CD4-positive, alpha-beta T cell treated with Interleukin-4 for 1 hour (primary cell): ENCODE measurements at regions not wholly inside any gene's neighbourhood (a gene's known extent, or its start where the extent isn't known, plus 50 kb on each side); places are given as distances from the start of the nearest gene placed in this dataset.

Experiments used
- DNase-seq, 2 donors: peaks; one replicate each; pipeline ENCODE4 v3.0.0-alpha.2; 2020 to 2022

GRCh38 chr10:131490991-131491594 lies 179.6 kb upstream of the TCERG1L start:
- DNase-seq, result no peak

- no peak for DNase-seq
Observed at GRCh38 chr10:131492211-131492857, 180.8 kb upstream of the TCERG1L start.

GRCh38 chr10:131493432-131493831 lies 181.9 kb upstream of the TCERG1L start:
- no peak for DNase-seq

DNA sequence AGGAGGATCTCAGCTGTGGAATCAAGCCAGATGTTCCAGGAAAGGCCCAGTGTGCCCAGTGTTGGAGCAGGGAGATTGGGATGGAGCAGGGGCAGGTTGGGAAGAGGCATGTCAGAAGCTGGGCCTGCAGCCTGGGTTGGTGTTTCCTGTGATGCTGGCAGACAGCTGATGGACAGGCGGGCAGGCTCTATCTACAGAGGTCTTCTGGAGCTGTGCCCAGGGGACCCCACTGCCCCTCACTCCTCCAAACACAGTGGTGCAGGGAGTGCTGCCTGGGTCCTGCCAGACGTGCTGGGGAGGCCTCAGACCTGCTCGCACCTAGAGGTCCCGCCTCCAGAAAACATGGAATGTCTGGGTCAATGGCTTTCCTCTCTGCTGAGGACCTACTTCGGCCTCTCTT lies 182.9 kb upstream of the TCERG1L start:
- no peak for DNase-seq

GRCh38 chr10:131495224-131495623 lies 183.7 kb upstream of the TCERG1L start:
- no peak for DNase-seq

DNA sequence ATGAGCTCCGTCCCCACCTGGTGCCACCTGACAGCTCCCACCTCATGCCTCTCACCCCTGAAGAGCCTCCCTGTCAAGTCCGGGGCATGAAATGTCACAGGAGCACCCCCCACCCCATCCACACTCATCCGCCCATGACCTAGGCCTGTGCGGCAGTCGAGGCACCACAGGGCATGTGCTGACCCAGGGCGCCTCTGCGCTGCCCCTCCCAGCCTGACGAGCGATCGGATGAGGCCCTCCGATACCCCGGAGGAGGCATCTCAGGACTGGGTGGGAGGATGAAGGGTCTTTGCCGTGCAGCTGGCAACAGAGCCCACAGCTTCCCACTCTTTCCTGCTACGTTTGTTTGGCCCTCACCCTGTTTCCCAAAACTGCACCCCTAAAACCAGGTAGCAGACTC lies 184.4 kb upstream of the TCERG1L start:
- no peak for DNase-seq

DNA sequence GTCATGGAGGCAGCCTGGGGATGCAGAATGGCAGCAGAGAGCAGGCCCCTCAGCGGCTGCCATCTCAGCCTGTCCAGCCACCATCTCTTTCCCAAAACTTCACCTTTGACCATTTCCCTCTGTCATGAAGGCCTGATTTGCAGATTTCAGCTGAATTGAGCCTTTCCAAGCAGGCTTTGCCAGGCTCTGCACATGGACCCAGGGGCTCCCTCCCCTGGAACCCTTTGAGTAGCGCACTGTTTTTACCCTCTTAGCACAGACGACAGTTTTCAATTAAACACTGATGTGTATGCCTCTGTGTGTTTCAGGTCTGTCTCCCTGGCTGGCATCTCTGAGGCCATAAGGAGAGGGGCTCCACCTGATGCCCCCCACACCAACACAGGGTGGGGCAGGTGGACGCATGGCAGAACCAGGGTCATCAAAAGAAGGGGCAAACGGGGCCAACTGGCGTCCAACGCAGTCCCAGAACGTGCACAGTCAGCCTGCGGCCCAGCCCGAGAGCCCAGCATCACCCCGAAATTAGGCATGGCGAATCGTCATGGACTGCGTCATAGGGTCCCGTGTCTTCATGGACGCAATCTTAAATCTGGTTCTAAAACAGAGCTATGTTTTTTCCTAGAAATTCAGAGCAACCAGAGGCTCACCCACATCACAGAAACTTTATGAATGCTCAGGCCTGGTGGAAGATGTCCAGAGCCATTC lies 185.0 kb upstream of the TCERG1L start:
- DNase-seq, result no peak

DNA sequence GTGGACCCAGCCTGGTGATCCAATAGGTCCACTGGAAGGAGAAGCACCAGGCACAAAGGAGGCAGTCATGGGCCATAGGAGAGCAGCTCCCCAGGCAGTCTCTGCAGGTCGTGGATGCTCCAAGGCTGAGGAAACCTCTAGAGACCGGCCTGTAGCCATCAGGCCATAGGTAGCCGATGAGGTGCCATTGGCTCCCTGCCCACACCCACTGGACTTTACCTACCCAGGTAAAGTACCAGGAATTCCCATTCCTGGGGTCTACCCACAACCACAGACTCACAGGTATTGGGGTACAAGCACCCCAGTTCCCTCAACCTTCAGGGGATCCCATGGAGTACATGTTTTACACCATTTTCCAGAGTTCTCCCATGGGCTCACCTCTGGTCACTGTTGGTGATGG lies 188.0 kb upstream of the TCERG1L start:
- DNase-seq, result no peak

DNA sequence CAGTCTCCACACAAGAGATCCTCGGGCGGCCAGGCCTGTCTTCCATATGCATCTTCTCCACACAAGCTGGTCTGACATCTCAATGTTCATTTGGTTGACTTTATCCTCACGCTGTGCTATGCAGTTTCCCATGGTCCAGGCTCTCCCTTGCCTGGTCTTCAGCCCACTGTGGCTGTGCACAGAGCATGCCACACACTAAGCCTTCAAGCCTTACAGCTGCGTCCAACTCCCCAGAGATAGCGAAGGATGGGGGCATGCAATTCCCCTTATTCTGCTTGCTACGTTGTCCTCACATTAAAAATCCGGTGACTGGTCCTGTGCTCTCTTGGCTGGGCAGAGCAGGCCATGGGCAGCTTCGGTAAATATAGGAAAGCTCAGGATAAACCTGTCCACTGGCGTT lies 188.7 kb upstream of the TCERG1L start:
- no peak for DNase-seq

DNA sequence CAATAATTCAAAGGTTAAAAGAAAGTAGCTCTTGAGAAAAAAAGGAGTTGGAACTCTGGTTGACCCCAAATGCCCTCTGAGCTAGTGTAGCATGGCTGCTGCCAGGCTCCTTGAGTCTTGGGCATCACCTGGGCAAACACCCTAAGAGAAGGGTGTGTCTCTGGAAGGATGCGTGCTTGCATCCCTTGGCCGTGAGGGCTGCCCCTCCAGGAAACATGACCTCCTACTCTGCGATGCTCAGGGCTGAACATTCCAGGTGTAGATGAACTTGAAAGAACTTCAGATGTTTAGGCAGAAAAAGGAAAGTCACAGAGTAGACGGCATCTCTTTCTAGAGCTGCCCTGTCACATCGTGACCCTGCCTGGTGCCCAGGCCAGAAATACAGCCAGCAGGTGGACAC lies 189.4 kb upstream of the TCERG1L start:
- no peak for DNase-seq

- no peak for DNase-seq
Observed at GRCh38 chr10:131503992-131504391, 192.5 kb upstream of the TCERG1L start.

DNA sequence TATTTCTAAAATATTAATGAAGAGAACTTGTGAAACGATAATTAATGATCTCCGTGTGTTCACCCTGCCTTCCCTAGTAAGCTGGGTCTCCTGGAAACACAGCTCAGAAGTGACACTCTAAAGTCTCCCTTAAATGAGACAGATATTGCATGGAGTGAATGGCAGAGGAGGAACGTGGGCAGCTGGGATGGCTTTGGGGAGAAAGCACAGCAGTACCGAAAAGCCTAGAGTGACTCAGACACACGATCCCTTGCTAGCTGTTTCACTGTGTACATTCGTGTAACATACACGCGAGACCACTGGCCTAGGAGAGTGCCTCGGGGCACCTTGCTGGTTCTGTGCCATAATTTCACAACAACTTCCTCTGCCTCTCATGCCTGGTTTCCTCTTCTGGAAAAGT lies 199.9 kb upstream of the TCERG1L start:
- DNase-seq, result no peak

DNA sequence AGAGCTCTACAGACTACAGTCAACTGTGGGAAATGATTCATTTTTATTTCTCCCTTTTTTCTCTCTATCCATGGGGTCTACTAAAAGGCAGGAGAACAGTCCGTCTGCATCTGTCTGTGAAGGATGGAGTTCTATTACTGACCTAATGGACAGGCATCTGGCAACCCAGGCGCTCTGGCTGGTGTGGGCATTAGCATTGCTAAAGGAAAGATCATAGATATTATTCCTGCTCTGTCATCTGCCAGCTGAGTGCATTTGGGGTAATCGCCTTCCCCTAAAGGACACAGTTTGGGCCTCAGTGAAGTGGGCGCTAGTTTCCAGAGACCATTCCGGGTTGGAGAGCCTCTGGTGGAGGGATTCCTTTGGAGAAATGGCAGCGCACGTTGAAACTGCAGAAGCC lies 201.3 kb upstream of the TCERG1L start:
- no peak for DNase-seq

- DNase-seq, result no peak
Observed at GRCh38 chr10:131513445-131513844, 201.9 kb upstream of the TCERG1L start.

- DNase-seq, result no peak
Observed at GRCh38 chr10:131513901-131514300, 202.4 kb upstream of the TCERG1L start.

DNA sequence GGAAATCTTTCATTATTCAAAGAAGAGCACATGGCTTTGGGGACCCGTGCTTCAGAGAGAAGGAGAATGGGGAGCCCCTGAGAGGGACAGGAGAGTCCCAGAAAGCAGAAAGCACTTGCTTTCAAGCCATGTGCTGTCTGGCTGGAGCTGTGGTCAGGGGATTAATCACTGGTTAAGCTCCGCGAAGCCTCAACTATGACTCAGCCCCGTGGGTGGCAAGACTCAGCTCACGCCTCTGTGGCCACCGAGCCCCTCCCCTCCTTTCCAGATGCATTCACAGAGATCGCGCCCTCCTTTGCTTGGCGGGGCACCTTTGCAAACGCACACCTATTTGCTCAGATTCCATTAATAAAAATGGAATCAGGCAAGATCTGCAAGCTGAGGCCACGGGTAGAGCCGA lies 202.9 kb upstream of the TCERG1L start:
- DNase-seq, result no peak

- DNase-seq, result no peak
Observed at GRCh38 chr10:131516285-131516684, 204.8 kb upstream of the TCERG1L start.

- DNase-seq, result no peak
Observed at GRCh38 chr10:131517781-131518180, 206.3 kb upstream of the TCERG1L start.

GRCh38 chr10:131519723-131520605 lies 208.4 kb upstream of the TCERG1L start:
- no peak for DNase-seq

DNA sequence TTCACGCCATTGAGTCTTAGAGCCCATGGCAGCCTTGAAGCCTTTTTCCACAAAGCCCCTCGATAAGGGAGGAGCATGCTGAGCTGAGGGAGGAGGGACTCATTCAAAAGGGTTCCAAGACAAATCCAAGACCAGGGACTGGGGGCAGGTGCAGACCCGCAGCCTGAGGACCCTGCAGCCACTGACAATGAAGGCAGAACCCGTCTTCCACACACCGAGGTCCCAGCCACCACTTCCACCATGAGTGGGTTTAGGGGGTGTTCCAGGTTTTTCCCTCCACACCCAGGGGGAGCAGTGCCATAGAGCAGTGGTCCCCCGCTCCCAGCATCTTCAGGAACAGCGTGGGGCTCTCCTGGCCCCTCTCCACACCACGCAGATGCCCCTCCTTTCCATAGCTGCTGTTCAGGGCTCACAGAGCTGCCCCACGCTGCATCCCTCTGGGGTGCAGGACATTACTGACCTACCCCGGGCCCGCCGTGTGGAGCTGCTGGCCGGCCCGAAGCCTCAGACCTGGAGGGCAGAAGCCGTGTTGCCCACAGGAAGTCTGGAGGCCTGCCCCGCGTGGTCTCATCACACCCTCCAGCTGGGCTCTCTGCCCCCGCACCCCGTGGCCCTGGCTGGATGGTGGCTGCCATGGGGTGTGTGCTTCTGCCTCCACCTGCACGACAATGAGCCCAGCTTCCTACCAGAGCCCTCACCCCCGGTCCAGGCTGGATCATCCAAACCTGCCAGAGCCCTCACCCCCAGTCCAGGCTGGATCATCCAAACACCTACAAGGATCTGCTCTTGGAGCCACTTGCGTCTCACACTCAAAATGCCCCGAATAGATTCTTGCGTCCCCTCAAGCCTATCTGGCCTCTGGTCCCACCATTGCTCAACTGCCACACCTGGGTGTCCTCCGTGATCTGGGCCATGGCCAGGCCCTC lies 220.0 kb upstream of the TCERG1L start:
- DNase-seq, result no peak

DNA sequence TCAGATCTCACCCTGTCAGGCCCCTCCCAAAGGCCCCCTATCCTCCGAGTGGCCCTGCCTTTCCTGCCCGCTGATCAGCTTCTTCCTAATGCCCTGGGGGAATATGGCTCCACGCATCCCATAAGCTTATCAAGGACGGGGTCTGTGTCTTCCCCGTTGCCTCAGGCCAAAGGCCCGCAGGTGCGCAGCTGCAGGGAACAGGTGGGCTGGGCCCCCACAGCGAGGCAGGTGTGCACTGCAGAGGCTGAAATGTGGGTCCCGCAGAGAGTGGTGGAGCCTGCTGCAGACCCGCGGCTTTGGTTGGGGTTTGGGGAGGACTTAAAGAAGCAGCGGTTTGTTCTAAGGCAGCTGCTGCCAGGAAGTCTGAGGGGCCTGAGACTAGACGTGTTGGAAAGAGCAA lies 220.8 kb upstream of the TCERG1L start:
- DNase-seq, result no peak

DNA sequence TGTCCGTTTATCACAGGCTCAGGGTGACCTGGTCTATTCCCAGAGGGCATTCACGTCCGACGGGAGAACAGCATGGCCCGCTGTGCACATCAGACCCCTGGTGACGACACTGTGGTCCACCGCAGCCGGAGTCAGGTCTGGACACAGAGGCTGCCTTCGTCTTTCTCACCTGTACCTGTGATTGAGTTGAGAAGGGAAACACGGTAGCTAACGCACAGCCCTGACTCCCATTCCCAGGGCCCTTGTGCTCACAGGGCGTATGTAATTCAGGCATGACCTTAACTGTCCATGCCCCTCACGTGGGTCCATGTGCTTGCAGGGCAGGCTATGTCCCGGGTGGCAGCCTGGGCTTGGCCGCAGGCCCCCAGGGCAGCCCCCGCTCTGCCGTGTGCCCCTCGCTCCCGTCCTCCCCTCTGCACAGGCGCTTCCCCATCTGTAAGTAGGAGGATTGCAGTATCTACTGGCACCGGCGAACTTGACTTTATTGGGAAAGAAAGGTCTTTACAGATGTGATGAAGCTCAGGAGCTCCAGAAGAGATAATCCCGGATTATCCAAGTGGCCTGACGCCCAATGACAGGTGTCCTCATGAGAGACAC lies 221.3 kb upstream of the TCERG1L start:
- DNase-seq, result no peak
